Large intestine (tissue), 3 donors: ENCODE measurements at regions not wholly inside any gene's neighbourhood (a gene's known extent, or its start where the extent isn't known, plus 50 kb on each side); places are given as distances from the start of the nearest gene placed in this dataset.

Experiments
- DNase-seq, 2 donors: peaks; one replicate each; pipeline versions ENCODE4 v3.0.0 to v3.0.0-alpha.2; 2013
- H3K27ac ChIP-seq: one replicate; pipeline ENCODE4 v1.5.1; 2013; ENCODE audit warnings: low read length
- H3K27me3 ChIP-seq: 2 replicates; pipeline ENCODE4 v1.6.1; 2013; ENCODE audit warnings: low read length; ENCODE audit not compliant: control insufficient read depth, insufficient read depth
- H3K36me3 ChIP-seq: 2 replicates; pipeline ENCODE4 v1.6.1; 2013; ENCODE audit warnings: low read length; ENCODE audit not compliant: control insufficient read depth, insufficient read depth
- H3K4me1 ChIP-seq: one replicate; pipeline ENCODE4 v1.6.1; 2013; ENCODE audit warnings: low read length; ENCODE audit not compliant: control insufficient read depth, insufficient read depth
- H3K4me3 ChIP-seq: one replicate; pipeline ENCODE4 v1.5.1; 2013; ENCODE audit warnings: low read length
- H3K9me3 ChIP-seq: one replicate; pipeline ENCODE4 v1.6.1; 2013; ENCODE audit warnings: mild to moderate bottlenecking, low read depth, low read length, moderate library complexity; ENCODE audit not compliant: control insufficient read depth
- WGBS: methylation state at CpG from one replicate; pipeline ENCODE4 v1.1.5; 2013; ENCODE audit warnings: low lambda C conversion rate; ENCODE audit not compliant: insufficient coverage; 5-methylcytosine and 5-hydroxymethylcytosine counted together

GRCh38 chr12:113684908-113685782 is 213.5 kb upstream of the LHX5 start:
- H3K36me3 ChIP-seq: no peaks in the 10 kb centered on the region
- H3K4me1 ChIP-seq: no peaks in the 10 kb centered on the region
- 67% methylated on average over 3 of the region's 20 CpGs for WGBS
- no peaks in the 10 kb centered on the region for H3K9me3 ChIP-seq
- H3K27me3 ChIP-seq: no peaks in the 10 kb centered on the region
- no peak overlapping the region for H3K27ac ChIP-seq
- H3K4me3 ChIP-seq: no peak overlapping the region
- DNase-seq: no peak

GRCh38 chr12:113684053-113684907 is 212.6 kb upstream of the LHX5 start:
- no peak for DNase-seq
- Histone ChIP-seq H3K27me3 (no peaks in the 10 kb centered on the region), H3K36me3 (no peaks in the 10 kb centered on the region), H3K4me3 (no peak overlapping the region), H3K4me1 (no peaks in the 10 kb centered on the region), H3K27ac (no peak overlapping the region), H3K9me3 (no peaks in the 10 kb centered on the region)
- no CpG with 5 or more reads among the region's 13 CpGs for WGBS

GRCh38 chr12:113683574-113683973 is 211.9 kb upstream of the LHX5 start:
- Histone ChIP-seq H3K9me3 (no peaks in the 10 kb centered on the region), H3K27me3 (no peaks in the 10 kb centered on the region), H3K36me3 (no peaks in the 10 kb centered on the region), H3K4me1 (no peaks in the 10 kb centered on the region), H3K4me3 (no peak overlapping the region), H3K27ac (no peak overlapping the region)
- WGBS: no CpG with 5 or more reads among the region's 7 CpGs
- DNase-seq: no peak

- H3K9me3 ChIP-seq: no peaks in the 10 kb centered on the region
- H3K27me3 ChIP-seq: peaks cover 5% of the 10 kb centered on the region
- DNase-seq: no peak
- no peak overlapping the region for H3K27ac ChIP-seq
- no peaks in the 10 kb centered on the region for H3K4me1 ChIP-seq
- WGBS: no CpG with 5 or more reads among the region's 1 CpG
- no peak overlapping the region for H3K4me3 ChIP-seq
- no peaks in the 10 kb centered on the region for H3K36me3 ChIP-seq
These were observed 209.2 kb upstream of the LHX5 start for GRCh38 chr12:113680868-113681267.

GRCh38 chr12:113678223-113679119 is 206.8 kb upstream of the LHX5 start:
- WGBS: 83% methylated on average over 1 of the region's 16 CpGs
- no peaks in the 10 kb centered on the region for H3K9me3 ChIP-seq
- no peak for DNase-seq
- H3K27ac ChIP-seq: no peak overlapping the region
- H3K4me1 ChIP-seq: no peaks in the 10 kb centered on the region
- H3K4me3 ChIP-seq: no peak overlapping the region
- H3K27me3 ChIP-seq: peaks cover 23% of the 10 kb centered on the region
- no peaks in the 10 kb centered on the region for H3K36me3 ChIP-seq

GRCh38 chr12:113676547-113676946 is 204.9 kb upstream of the LHX5 start:
- H3K9me3 ChIP-seq: no peaks in the 10 kb centered on the region
- no peak overlapping the region for H3K27ac ChIP-seq
- DNase-seq: no peak
- H3K36me3 ChIP-seq: no peaks in the 10 kb centered on the region
- no peaks in the 10 kb centered on the region for H3K4me1 ChIP-seq
- WGBS: 67% methylated on average over 1 of the region's 3 CpGs
- H3K4me3 ChIP-seq: no peak overlapping the region
- H3K27me3 ChIP-seq: peaks cover 31% of the 10 kb centered on the region

GRCh38 chr12:113676117-113676516 is 204.4 kb upstream of the LHX5 start:
- DNase-seq: no peak
- peaks cover 35% of the 10 kb centered on the region for H3K27me3 ChIP-seq
- H3K4me1 ChIP-seq: no peaks in the 10 kb centered on the region
- no peak overlapping the region for H3K27ac ChIP-seq
- WGBS: 100% methylated on average over 1 of the region's 7 CpGs
- H3K9me3 ChIP-seq: no peaks in the 10 kb centered on the region
- H3K36me3 ChIP-seq: no peaks in the 10 kb centered on the region
- no peak overlapping the region for H3K4me3 ChIP-seq

- no peak overlapping the region for H3K4me3 ChIP-seq
- no peaks in the 10 kb centered on the region for H3K4me1 ChIP-seq
- peaks cover 46% of the 10 kb centered on the region for H3K27me3 ChIP-seq
- H3K9me3 ChIP-seq: no peaks in the 10 kb centered on the region
- no peak overlapping the region for H3K27ac ChIP-seq
- DNase-seq: no peak
- H3K36me3 ChIP-seq: no peaks in the 10 kb centered on the region
- 58% methylated on average over 2 of the region's 9 CpGs for WGBS
These were observed 203.3 kb upstream of the LHX5 start for GRCh38 chr12:113674996-113675395.

- no peak for DNase-seq
- H3K4me1 ChIP-seq: no peaks in the 10 kb centered on the region
- peaks cover 53% of the 10 kb centered on the region for H3K27me3 ChIP-seq
- WGBS: 72% methylated on average over 7 of the region's 7 CpGs
- no peaks in the 10 kb centered on the region for H3K36me3 ChIP-seq
- H3K4me3 ChIP-seq: no peak overlapping the region
- no peak overlapping the region for H3K27ac ChIP-seq
- H3K9me3 ChIP-seq: no peaks in the 10 kb centered on the region
These were observed 202.6 kb upstream of the LHX5 start for GRCh38 chr12:113674302-113674701.
